ENCODE measurements at regions not wholly inside any gene's neighbourhood (a gene's known extent, or its start where the extent isn't known, plus 50 kb on each side); places are given as distances from the start of the nearest gene placed in this dataset.

GRCh38 chr15:53400986-53401385 lies 358.5 kb downstream of the WDR72 start:
- Histone ChIP-seq H3K9me3 (ENCODE audit: insufficient read depth, low read depth, low read length) (no peaks in the 10 kb centered on the region), H2AFZ (ENCODE audit: insufficient read depth, low read length, poor library complexity) (no peak overlapping the region), H2AK5ac (ENCODE audit: low read length) (no peak overlapping the region), H4K8ac (ENCODE audit: low read depth, low read length) (no peak overlapping the region), H2BK5ac (ENCODE audit: low read depth, low read length, poor library complexity) (no peak overlapping the region), H3K4me1 (ENCODE audit: control insufficient read depth in 1 of 2, insufficient read depth in 2 of 2, low read length in 2 of 2) (peaks cover 2 to 4% of the 10 kb centered on the region in 2 experiments), H3K4me2 (ENCODE audit: low read length) (no peak overlapping the region), H3K23ac (ENCODE audit: low read length) (no peak overlapping the region), H3K14ac (ENCODE audit: low read length) (no peak overlapping the region), H3K27me3 (ENCODE audit: insufficient read depth, low read length) (no peaks in the 10 kb centered on the region), H4K91ac (ENCODE audit: low read depth, low read length) (no peak overlapping the region), H3K27ac (ENCODE audit: low read depth, low read length) (no peak overlapping the region), H2BK120ac (ENCODE audit: insufficient read depth, low read length, poor library complexity) (no peak overlapping the region), H3K18ac (ENCODE audit: low read length) (no peak overlapping the region), H2BK12ac (ENCODE audit: low read length) (no peak overlapping the region), H3K79me1 (ENCODE audit: low read length) (no peaks in the 10 kb centered on the region), H3K9ac (ENCODE audit: low read length) (no peak overlapping the region), H3K79me2 (ENCODE audit: control insufficient read depth, insufficient read depth, low read length, poor library complexity) (no peaks in the 10 kb centered on the region), H3K4me3 (ENCODE audit: low read depth, low read length) (no peak overlapping the region), H4K12ac (ENCODE audit: low read depth, low read length) (no peak overlapping the region), H3K4ac (ENCODE audit: low read depth, low read length) (no peak overlapping the region), H3K36me3 (ENCODE audit: control insufficient read depth in 1 of 2, insufficient read depth in 2 of 2, low read length in 2 of 2) (no peaks in the 10 kb centered on the region)
- DNase-seq = no peak
- WGBS (ENCODE audit: extremely low coverage, insufficient coverage, insufficient read length) = no CpG with 5 or more reads among the region's 5 CpGs

GRCh38 chr15:53397041-53397616 lies 362.3 kb downstream of the WDR72 start:
- no peak overlapping the region for H2BK5ac ChIP-seq (ENCODE audit: low read depth, low read length, poor library complexity)
- H3K79me2 ChIP-seq (ENCODE audit: control insufficient read depth, insufficient read depth, low read length, poor library complexity) = no peaks in the 10 kb centered on the region
- no peak overlapping the region for H4K91ac ChIP-seq (ENCODE audit: low read depth, low read length)
- no peak overlapping the region for H3K9ac ChIP-seq (ENCODE audit: low read length)
- no peak overlapping the region for H2AK5ac ChIP-seq (ENCODE audit: low read length)
- H3K9me3 ChIP-seq (ENCODE audit: insufficient read depth, low read depth, low read length) = no peaks in the 10 kb centered on the region
- no peaks in the 10 kb centered on the region for H3K36me3 ChIP-seq (ENCODE audit: control insufficient read depth in 1 of 2, insufficient read depth in 2 of 2, low read length in 2 of 2)
- no peak overlapping the region for H2BK120ac ChIP-seq (ENCODE audit: insufficient read depth, low read length, poor library complexity)
- no peaks in the 10 kb centered on the region for H3K27me3 ChIP-seq (ENCODE audit: insufficient read depth, low read length)
- H2AFZ ChIP-seq (ENCODE audit: insufficient read depth, low read length, poor library complexity) = no peak overlapping the region
- no CpG with 5 or more reads among the region's 3 CpGs for WGBS (ENCODE audit: extremely low coverage, insufficient coverage, insufficient read length)
- H3K4me1 ChIP-seq (ENCODE audit: control insufficient read depth in 1 of 2, insufficient read depth in 2 of 2, low read length in 2 of 2) = peaks cover 2 to 4% of the 10 kb centered on the region in 2 experiments
- H3K4me2 ChIP-seq (ENCODE audit: low read length) = no peak overlapping the region
- H3K79me1 ChIP-seq (ENCODE audit: low read length) = no peaks in the 10 kb centered on the region
- DNase-seq = no peak
- H3K14ac ChIP-seq (ENCODE audit: low read length) = no peak overlapping the region
- no peak overlapping the region for H3K18ac ChIP-seq (ENCODE audit: low read length)
- no peak overlapping the region for H3K4ac ChIP-seq (ENCODE audit: low read depth, low read length)
- H4K8ac ChIP-seq (ENCODE audit: low read depth, low read length) = no peak overlapping the region
- no peak overlapping the region for H3K23ac ChIP-seq (ENCODE audit: low read length)
- H3K4me3 ChIP-seq (ENCODE audit: low read depth, low read length) = no peak overlapping the region
- no peak overlapping the region for H4K12ac ChIP-seq (ENCODE audit: low read depth, low read length)
- no peak overlapping the region for H3K27ac ChIP-seq (ENCODE audit: low read depth, low read length)
- H2BK12ac ChIP-seq (ENCODE audit: low read length) = no peak overlapping the region

- Histone ChIP-seq H3K18ac (ENCODE audit: low read length) (no peak overlapping the region), H2BK120ac (ENCODE audit: insufficient read depth, low read length, poor library complexity) (no peak overlapping the region), H3K4me2 (ENCODE audit: low read length) (no peak overlapping the region), H3K4me3 (ENCODE audit: low read depth, low read length) (no peak overlapping the region), H3K27me3 (ENCODE audit: insufficient read depth, low read length) (no peaks in the 10 kb centered on the region), H3K14ac (ENCODE audit: low read length) (no peak overlapping the region), H3K4me1 (ENCODE audit: control insufficient read depth in 1 of 2, insufficient read depth in 2 of 2, low read length in 2 of 2) (peaks cover 2 to 4% of the 10 kb centered on the region in 2 experiments), H2BK5ac (ENCODE audit: low read depth, low read length, poor library complexity) (no peak overlapping the region), H3K9ac (ENCODE audit: low read length) (no peak overlapping the region), H4K91ac (ENCODE audit: low read depth, low read length) (no peak overlapping the region), H3K23ac (ENCODE audit: low read length) (no peak overlapping the region), H3K27ac (ENCODE audit: low read depth, low read length) (no peak overlapping the region), H2AK5ac (ENCODE audit: low read length) (no peak overlapping the region), H3K4ac (ENCODE audit: low read depth, low read length) (no peak overlapping the region), H3K36me3 (ENCODE audit: control insufficient read depth in 1 of 2, insufficient read depth in 2 of 2, low read length in 2 of 2) (no peaks in the 10 kb centered on the region), H3K9me3 (ENCODE audit: insufficient read depth, low read depth, low read length) (no peaks in the 10 kb centered on the region), H4K12ac (ENCODE audit: low read depth, low read length) (no peak overlapping the region), H3K79me1 (ENCODE audit: low read length) (no peaks in the 10 kb centered on the region), H2BK12ac (ENCODE audit: low read length) (no peak overlapping the region), H4K8ac (ENCODE audit: low read depth, low read length) (no peak overlapping the region), H3K79me2 (ENCODE audit: control insufficient read depth, insufficient read depth, low read length, poor library complexity) (no peaks in the 10 kb centered on the region), H2AFZ (ENCODE audit: insufficient read depth, low read length, poor library complexity) (no peak overlapping the region)
- DNase-seq = no peak
- no CpG with 5 or more reads among the region's 2 CpGs for WGBS (ENCODE audit: extremely low coverage, insufficient coverage, insufficient read length)
These were observed 363.6 kb downstream of the WDR72 start for GRCh38 chr15:53395871-53396270.

- Histone ChIP-seq H3K14ac (ENCODE audit: low read length) (no peak overlapping the region), H3K4ac (ENCODE audit: low read depth, low read length) (no peak overlapping the region), H2AK5ac (ENCODE audit: low read length) (no peak overlapping the region), H3K27me3 (ENCODE audit: insufficient read depth, low read length) (no peaks in the 10 kb centered on the region), H3K4me2 (ENCODE audit: low read length) (no peak overlapping the region), H3K23ac (ENCODE audit: low read length) (no peak overlapping the region), H3K79me1 (ENCODE audit: low read length) (no peaks in the 10 kb centered on the region), H4K91ac (ENCODE audit: low read depth, low read length) (no peak overlapping the region), H2BK5ac (ENCODE audit: low read depth, low read length, poor library complexity) (no peak overlapping the region), H4K8ac (ENCODE audit: low read depth, low read length) (no peak overlapping the region), H3K27ac (ENCODE audit: low read depth, low read length) (no peak overlapping the region), H3K36me3 (ENCODE audit: control insufficient read depth in 1 of 2, insufficient read depth in 2 of 2, low read length in 2 of 2) (no peaks in the 10 kb centered on the region), H3K18ac (ENCODE audit: low read length) (no peak overlapping the region), H2AFZ (ENCODE audit: insufficient read depth, low read length, poor library complexity) (no peak overlapping the region), H3K4me1 (ENCODE audit: control insufficient read depth in 1 of 2, insufficient read depth in 2 of 2, low read length in 2 of 2) (no peaks in the 10 kb centered on the region), H2BK120ac (ENCODE audit: insufficient read depth, low read length, poor library complexity) (no peak overlapping the region), H3K9me3 (ENCODE audit: insufficient read depth, low read depth, low read length) (no peaks in the 10 kb centered on the region), H4K12ac (ENCODE audit: low read depth, low read length) (no peak overlapping the region), H3K79me2 (ENCODE audit: control insufficient read depth, insufficient read depth, low read length, poor library complexity) (no peaks in the 10 kb centered on the region), H3K9ac (ENCODE audit: low read length) (no peak overlapping the region), H2BK12ac (ENCODE audit: low read length) (no peak overlapping the region), H3K4me3 (ENCODE audit: low read depth, low read length) (no peak overlapping the region)
- no CpG with 5 or more reads among the region's 1 CpG for WGBS (ENCODE audit: extremely low coverage, insufficient coverage, insufficient read length)
- DNase-seq = no peak
These were observed 368.9 kb downstream of the WDR72 start for GRCh38 chr15:53390549-53390948.
